HG03378 (cell line): ENCODE measurements at regions not wholly inside any gene's neighbourhood (a gene's known extent, or its start where the extent isn't known, plus 50 kb on each side); places are given as distances from the start of the nearest gene placed in this dataset.
"Not testable (repeated sequence)": the region's sequence is repeated elsewhere in the genome, so short reads cannot be mapped to it uniquely, and the experiment has no call there.

ENCODE experiments used
- ATAC-seq: cut with Tn5 transposase; IDR thresholded peaks from one replicate; pipeline ENCODE4 v1.9.1; 2021; ENCODE audit warnings: mild to moderate bottlenecking, moderate library complexity; ENCODE audit not compliant: unreplicated experiment

DNA sequence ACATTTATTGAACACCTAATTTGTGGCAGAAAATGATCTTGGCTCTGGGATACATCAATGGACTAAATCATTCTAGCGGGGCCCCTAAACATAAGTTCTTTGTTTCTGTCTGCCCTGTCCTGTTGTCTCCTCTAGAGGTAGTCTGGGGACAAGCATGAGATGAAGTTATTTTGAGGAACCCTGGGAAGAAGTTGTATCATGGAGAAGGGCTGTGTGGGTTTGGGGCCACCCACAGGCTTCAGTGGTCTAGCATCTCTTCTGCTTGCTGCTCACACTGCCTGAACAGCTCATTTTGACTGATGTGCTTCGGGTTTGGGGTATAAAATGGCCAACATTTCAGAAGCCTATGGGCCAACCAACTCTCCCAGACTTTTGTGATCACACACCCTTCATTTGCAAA is 50.3 kb upstream of the OSBPL11 start:
- ATAC-seq, result no peak

DNA sequence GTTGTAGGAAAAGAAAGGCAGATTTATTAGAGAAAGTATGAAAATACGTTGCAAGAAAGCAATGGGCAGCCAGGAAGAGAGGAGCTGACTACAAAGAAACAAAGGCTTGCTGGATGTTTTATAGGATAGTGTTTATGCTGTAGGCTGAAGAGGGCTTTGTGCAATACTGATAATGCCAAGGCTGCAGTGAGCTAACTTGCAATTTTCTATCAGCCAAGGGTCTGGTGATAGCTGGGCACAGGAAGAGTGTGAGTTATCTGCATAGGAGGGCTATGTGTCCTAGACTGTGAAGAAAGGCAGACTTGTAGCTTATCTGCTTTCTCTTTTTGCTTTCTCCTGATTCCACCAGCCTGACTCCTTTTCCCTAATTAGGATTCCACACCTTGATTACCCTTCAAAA is 51.3 kb upstream of the OSBPL11 start:
- ATAC-seq, result no peak

- no peak for ATAC-seq
Observed at GRCh38 chr3:125647318-125648014, 52.2 kb upstream of the OSBPL11 start.

- ATAC-seq, result no peak
Observed at GRCh38 chr3:125651244-125651643, 55.9 kb upstream of the OSBPL11 start.

- ATAC-seq, result no peak
Observed at GRCh38 chr3:125652349-125652748, 57.1 kb upstream of the OSBPL11 start.

DNA sequence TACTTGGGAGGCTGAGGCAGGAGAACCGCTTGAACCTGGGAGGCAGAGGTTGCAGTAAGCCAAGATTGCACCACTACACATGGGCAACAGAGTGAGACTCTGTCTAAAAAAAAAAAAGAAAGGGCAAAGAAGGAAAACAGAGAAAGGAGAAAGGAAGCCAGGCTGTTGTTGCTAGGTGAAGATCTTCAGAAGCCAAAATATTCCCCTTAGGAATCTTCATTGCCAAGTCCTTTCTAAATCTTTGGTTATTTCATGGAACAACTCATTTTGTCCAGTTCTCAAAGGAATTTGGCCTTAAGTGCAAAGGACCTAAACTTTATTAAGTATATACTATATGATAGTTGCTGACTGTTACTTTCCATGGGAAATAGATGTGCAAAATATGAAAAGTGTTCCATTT is 59.2 kb upstream of the OSBPL11 start:
- no peak for ATAC-seq

- no peak for ATAC-seq
Observed at GRCh38 chr3:125662675-125663074, 67.4 kb upstream of the OSBPL11 start.

DNA sequence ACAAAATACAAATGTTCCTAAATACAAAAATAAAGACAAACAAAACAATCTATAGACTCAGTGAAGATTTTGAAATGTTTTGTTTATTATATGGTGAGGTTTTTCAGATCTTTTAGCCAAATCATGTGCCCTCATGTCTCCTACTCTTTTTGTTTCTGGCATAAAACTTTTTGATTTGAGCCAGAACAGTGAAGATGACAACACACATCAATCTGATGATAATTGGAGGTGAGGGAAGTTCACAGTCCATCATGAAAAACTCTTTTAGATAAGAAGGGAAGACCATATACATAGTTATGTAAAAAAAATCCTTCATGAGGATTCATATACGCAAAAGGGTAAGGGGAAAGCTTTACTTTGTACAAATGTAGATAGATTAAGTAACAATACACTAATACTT is 75.1 kb upstream of the OSBPL11 start:
- ATAC-seq, result no peak

GRCh38 chr3:125670945-125671344 is 75.6 kb upstream of the OSBPL11 start:
- ATAC-seq, result no peak

DNA sequence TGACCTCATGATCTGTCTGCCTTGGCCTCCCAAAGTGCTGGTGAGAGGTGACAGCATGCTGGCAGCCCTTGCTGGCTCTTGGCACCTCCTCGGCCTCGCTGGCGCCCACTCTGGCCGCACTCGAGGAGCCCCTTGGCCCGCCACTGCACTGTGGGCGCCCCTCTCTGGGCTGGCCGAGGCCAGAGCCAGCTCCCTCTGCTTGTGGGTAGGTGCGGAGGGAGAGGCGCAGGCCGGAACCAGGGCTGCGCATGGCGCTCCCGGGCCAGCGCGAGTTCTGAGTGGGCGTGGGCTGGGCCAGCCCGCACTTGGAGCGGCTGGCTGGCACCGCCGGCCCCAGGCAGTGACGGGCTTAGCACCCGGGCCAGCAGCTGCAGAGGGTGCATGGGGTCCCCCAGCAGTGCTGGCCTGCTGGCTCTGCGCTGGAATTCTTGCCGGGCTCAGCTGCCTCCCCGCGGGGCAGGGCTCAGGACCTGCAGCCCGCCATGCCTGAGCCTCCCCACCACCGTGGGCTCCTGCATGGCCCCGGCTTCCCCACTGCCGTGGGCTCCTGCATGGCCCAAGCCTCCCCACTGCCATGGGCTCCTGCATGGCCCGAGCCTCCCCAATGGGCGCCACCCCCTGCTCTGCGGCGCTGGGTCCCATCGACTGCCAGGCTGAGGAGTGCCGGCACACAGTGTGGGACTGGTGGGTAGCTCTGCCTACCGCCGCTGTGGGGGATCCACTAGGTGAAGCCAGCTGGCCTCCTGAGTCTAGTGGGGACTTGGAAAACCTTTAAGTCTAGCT is 76.4 kb upstream of the OSBPL11 start:
- no peak for ATAC-seq

- ATAC-seq, result no peak
Observed at GRCh38 chr3:125675791-125676190, 80.5 kb upstream of the OSBPL11 start.

GRCh38 chr3:125679258-125679657 is 84.0 kb upstream of the OSBPL11 start:
- no peak for ATAC-seq

- no peak for ATAC-seq
Observed at GRCh38 chr3:125681146-125681545, 85.8 kb upstream of the OSBPL11 start.

DNA sequence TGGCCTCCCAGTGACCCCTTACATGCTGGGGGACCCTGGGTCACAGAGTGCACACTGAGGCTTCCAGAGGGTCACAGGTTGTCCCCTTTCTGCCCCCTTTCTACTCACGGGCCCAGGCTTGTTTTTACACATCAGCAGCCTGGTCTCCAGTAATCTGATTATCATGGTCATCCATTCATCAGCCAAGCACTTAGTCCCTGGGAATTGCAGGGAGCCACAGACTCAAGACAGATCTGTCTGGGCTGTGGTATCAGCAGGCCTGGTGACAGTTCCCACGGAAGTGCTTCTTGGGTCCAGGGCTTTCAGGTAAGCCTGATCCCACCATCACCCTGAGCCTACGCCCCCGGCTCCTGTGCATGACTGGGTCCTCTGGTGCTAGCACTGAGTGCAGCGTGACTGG is 86.6 kb upstream of the OSBPL11 start:
- not testable (repeated sequence) for ATAC-seq

GRCh38 chr3:125682610-125683009 is 87.3 kb upstream of the OSBPL11 start:
- ATAC-seq, result not testable (repeated sequence)

DNA sequence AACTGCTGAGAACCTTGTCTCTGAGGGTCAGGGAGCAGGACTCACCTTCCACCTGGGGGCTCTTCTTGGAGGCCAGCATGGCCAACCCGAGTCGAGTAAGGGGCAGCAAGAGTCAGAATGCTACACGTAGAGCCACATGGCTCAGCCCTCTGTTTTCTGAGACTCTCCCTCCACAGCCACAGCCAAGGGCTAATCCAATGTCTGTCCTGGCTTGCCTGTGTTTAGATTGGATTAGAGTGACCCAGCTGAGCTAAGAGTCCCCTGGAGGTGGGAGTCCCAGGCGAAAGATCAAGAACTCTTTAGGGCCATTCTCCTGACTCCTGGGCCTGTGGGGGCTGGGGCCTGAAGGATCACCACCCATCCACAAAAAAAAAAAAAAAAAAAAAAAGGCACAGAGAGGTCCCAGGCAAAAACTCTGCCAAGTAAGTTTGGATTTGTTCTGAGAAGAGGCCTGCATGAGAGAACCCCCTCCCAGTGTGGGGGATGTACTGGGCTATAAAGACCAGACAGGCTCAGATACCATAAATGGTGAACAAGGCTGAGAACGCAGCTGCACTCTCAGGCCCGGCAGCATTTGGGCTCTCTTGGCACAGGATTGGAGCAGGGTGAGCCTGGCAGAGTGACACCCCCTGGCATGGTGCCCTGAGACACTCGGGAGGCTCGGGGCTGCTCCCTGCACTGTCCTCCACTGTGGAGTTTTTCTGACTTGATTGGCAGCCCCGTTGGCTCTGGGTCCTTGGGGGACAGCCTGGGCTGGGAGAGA is 88.0 kb upstream of the OSBPL11 start:
- no peak for ATAC-seq

- no peak for ATAC-seq
Observed at GRCh38 chr3:125684199-125684598, 88.9 kb upstream of the OSBPL11 start.

- not testable (repeated sequence) for ATAC-seq
Observed at GRCh38 chr3:125685741-125686140, 90.4 kb upstream of the OSBPL11 start.

DNA sequence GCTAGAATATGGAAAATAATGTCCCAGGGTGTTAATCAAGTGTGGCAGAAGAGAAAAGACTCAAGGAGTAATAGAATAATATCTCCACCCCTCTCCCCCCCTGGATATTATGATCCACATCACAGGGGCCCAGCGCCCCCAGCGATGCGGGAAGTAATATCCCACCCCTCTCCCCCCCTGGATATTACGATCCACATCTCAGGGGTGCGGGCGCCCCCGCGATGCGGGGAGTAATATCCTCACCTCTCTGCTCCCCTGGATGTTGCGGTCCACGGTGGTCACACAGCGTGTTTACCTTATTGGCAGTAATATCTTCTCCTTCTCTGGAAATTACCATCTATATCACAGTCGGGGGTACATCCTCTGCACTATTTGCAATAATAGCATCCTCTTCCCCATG is 97.1 kb upstream of the OSBPL11 start:
- ATAC-seq, result no peak

GRCh38 chr3:125693887-125694286 is 98.6 kb upstream of the OSBPL11 start:
- ATAC-seq, result no peak

DNA sequence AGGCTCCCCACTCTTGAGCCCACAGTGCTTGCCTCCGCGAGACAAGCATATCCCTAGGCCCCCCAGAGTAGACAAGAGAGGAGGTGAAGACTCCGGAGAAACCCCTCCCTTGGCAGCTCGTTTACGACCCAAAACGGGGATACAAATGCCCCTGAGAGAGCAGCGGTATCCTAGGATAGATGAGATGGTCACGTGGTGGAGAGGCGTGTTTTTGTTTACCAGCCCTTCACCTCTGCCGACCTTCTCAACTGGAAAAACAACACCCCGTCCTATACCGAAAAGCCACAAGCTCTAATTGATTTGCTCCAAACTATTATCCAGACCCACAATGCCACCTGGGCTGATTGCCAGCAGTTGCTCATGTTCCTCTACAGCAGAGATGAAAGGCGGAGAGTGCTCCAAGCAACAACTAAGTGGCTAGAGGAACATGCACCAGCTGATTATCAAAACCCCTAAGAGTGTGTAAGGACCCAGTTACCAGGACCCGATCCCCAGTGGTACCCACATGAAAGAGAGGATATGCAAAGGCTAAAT is 99.5 kb upstream of the OSBPL11 start:
- ATAC-seq, result no peak
